Pancreas (tissue), 10 donors: ENCODE measurements at regions not wholly inside any gene's neighbourhood (a gene's known extent, or its start where the extent isn't known, plus 50 kb on each side); places are given as distances from the start of the nearest gene placed in this dataset.

ENCODE experiments used
- ATAC-seq, 4 donors: fragments of 200-7000 bp; cut with Tn5 transposase; one replicate each; pipeline versions ENCODE4 v1.8.0 to v1.9.1; 2020; ENCODE audit warnings: mild to moderate bottlenecking in 4 of 4, moderate library complexity in 4 of 4
- DNase-seq, 6 donors: peaks; one replicate each; pipeline ENCODE4 v3.0.0-alpha.2; 2020
- FAIRE-seq: peaks from 2 replicates; lab custom pipeline; 2012; peaks lifted over from hg19 to GRCh38; lab: Jason Lieb, UNC
- H3K27ac ChIP-seq, 4 donors: fragments of 200-600 bp; sonication (generic); 1 replicate in 3 of 4; 2 replicates in 1 of 4; pipeline versions ENCODE4 v1.5.0 to v1.8.0; 2020
- H3K27me3 ChIP-seq, 4 donors: fragments of 200-600 bp; one replicate each; pipeline ENCODE4 v1.8.0; 2021
- H3K36me3 ChIP-seq, 3 donors: fragments of 200-600 bp; sonication (generic) in 1 of 3; one replicate each; pipeline versions ENCODE4 v1.5.0 to v1.8.0; 2020 to 2021
- H3K4me1 ChIP-seq, 3 donors: fragments of 200-600 bp; one replicate each; pipeline ENCODE4 v1.8.0; 2021
- H3K4me3 ChIP-seq, 4 donors: fragments of 200-600 bp; sonication (generic) in 2 of 4; one replicate each; pipeline versions ENCODE4 v1.5.0 to v1.8.0; 2020 to 2021
- H3K9me3 ChIP-seq, 4 donors: fragments of 200-600 bp; one replicate each; pipeline ENCODE4 v1.8.0; 2021
- CTCF ChIP-seq, 4 donors: fragments of 200-600 bp; sonication (generic) in 3 of 4; IDR thresholded peaks; one replicate each; pipeline versions ENCODE4 v1.5.0 to v1.8.0; 2021; ENCODE audit warnings: antibody characterized with exemption in 4 of 4
- WGBS, 2 donors: extraction: QIAGEN DNeasy Blood & Tissue Kit; methylation state at CpG; one replicate each; pipeline ENCODE4 v1.1.7; 2013; 5-methylcytosine and 5-hydroxymethylcytosine counted together
- intact Hi-C, 3 donors: fragments of 100-400 bp; cut with DNase I; formaldehyde crosslinking; loops; one replicate each; pipeline versions ENCODE4 v1.11.1 to v1.14.2; 2022
- donor health status: healthy with polysubstance abuse.
- donor health status: DM: no; HTN: no; CAD: no; lungs with moderate emphysema.
- donor health status: DM: no; HTN: no; CAD: no.
- donor health status: control.
- donor health status: control.
- donor health status: Bipolar disorder and iron deficiency.
- donor health status: DM: yes; HTN: yes; CAD: no.
- donor health status: DM: no; HTN: no; CAD: no.
- donor health status: DM: no; HTN: no; CAD: no.
- donor health status: DM: yes; HTN: yes; CAD: no.

DNA sequence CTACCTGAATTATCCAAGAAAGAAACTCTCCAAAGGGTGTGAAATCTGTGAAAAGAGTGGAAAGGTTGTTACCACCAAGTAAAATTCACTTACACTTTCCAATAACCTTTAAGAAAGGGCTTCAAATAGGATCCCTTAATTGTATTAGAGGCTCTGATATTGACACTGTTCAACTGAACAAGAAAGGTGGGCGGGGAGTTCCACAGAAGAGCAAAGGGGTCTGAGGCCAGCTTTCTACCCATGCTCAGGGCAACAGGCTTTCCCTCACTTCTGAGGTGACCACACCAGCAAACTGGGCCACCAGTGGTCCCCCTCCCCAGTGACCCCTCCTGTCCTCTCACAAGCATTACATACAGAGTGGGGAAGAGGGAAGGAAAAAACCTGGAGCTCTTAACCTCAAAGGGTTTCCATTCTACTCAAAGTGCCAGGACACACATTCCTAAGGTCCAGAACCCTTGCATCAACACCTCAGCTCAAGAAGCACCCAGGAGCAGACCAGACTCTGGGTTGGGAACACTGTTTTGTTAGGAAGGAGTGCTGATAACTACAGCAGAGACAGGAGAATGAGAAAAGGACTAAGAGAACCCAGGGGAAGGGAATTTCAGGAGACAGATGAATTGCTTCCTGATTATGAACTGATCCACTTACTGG lies 71.6 kb upstream of the AKIP1 start:
- no peak overlapping the region for H3K4me3 ChIP-seq
- WGBS, 2 donors, result 0 to 65% methylated on average over 1 of the region's 1 CpG
- H3K4me1 ChIP-seq, result peaks cover 0 to 25% (median 17%) of the 10 kb centered on the region in 3 donors
- DNase-seq, result no peak
- no peaks in the 10 kb centered on the region for H3K36me3 ChIP-seq
- no peak for TF ChIP-seq CTCF (IDR thresholded peaks at IDR 0.05)
- FAIRE-seq, result no peak
- H3K9me3 ChIP-seq, result no peaks in the 10 kb centered on the region
- ATAC-seq, result peak in 2 of 4 donors; percentile 7
- H3K27ac ChIP-seq, result peak overlapping the region; percentile 26 to 86 (median 80)
- intact Hi-C loops, result no loop called here
- no peaks in the 10 kb centered on the region for H3K27me3 ChIP-seq

- Histone ChIP-seq H3K4me1 (peaks cover 0 to 25% (median 17%) of the 10 kb centered on the region in 3 donors), H3K27me3 (no peaks in the 10 kb centered on the region), H3K36me3 (no peaks in the 10 kb centered on the region), H3K4me3 (no peak overlapping the region), H3K27ac (peak overlapping the region; percentile 26 to 86 (median 80)), H3K9me3 (no peaks in the 10 kb centered on the region)
- WGBS, 2 donors, result 38 to 42% methylated on average over 8 of the region's 8 CpGs
- FAIRE-seq (no peak), DNase-seq (peak in 4 of 6 donors; percentile 29 to 72 (median 51)), ATAC-seq (peak; percentile 86 to 96 (median 93))
- TF ChIP-seq CTCF (IDR thresholded peaks at IDR 0.05), result no peak
- intact Hi-C loops, result no loop called here
Measured at GRCh38 chr11:8839957-8840945, 70.7 kb upstream of the AKIP1 start.

- Histone ChIP-seq H3K4me1 (peaks cover 0 to 25% (median 17%) of the 10 kb centered on the region in 3 donors), H3K27me3 (no peaks in the 10 kb centered on the region), H3K4me3 (no peak overlapping the region), H3K36me3 (no peaks in the 10 kb centered on the region), H3K9me3 (no peaks in the 10 kb centered on the region), H3K27ac (no peak overlapping the region)
- no peak for DNase-seq
- TF ChIP-seq CTCF (IDR thresholded peaks at IDR 0.05), result no peak
- intact Hi-C loops, result no loop called here
- 73% methylated on average over 7 of the region's 7 CpGs for WGBS, 2 donors
- no peak for ATAC-seq
- FAIRE-seq, result no peak
Measured at GRCh38 chr11:8841899-8842298, 69.1 kb upstream of the AKIP1 start.

GRCh38 chr11:8858808-8859207 lies 52.2 kb upstream of the AKIP1 start:
- 91 to 94% methylated on average over 2 of the region's 2 CpGs for WGBS, 2 donors
- ATAC-seq (no peak), DNase-seq (no peak), FAIRE-seq (no peak)
- H3K27me3 ChIP-seq, result no peaks in the 10 kb centered on the region
- H3K4me3 ChIP-seq, result no peak overlapping the region
- H3K4me1 ChIP-seq, result no peaks in the 10 kb centered on the region
- intact Hi-C loops, result no loop called here
- no peaks in the 10 kb centered on the region for H3K36me3 ChIP-seq
- no peaks in the 10 kb centered on the region for H3K9me3 ChIP-seq
- no peak for TF ChIP-seq CTCF (IDR thresholded peaks at IDR 0.05)
- H3K27ac ChIP-seq, result no peak overlapping the region
